ENCODE measurements at regions not wholly inside any gene's neighbourhood (a gene's known extent, or its start where the extent isn't known, plus 50 kb on each side); places are given as distances from the start of the nearest gene placed in this dataset.

DNA sequence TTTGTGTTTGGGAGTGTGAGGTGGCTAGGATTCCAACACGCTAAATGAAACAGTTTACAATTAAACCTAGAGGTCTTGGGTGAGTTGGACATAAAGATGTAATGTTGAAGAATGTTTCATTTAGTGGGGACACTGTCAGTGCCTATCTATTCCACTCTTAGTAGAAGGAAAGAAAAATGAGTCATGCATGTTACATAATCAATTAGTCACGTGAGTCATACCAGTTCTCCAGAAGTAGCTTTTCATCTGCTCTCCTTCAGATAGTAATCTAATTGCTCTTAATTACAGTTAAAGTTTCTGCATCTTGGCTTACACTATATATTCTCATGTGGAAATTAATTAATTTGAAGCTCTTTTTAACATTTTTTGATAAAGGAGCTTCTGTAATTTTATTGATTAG, 115.7 kb upstream of the P2RY1 start:
- CTCF ChIA-PET = no interaction called here
- intact Hi-C loops (cut with micrococcal nuclease) = no loop called here
- POLR2A ChIA-PET = no interaction called here
- Mint-ChIP-seq H3K27ac (no peak overlapping the region), H3K27me3 (peaks cover 12% of the 10 kb centered on the region), H3K4me1 (ENCODE audit: low read depth) (peaks cover 3% of the 10 kb centered on the region), H3K36me3 (ENCODE audit: low read depth) (no peaks in the 10 kb centered on the region), H3K9me3 (no peaks in the 10 kb centered on the region), H3K4me3 (no peak overlapping the region)
- DNase-seq (no peak), ATAC-seq (no peak)
- TF ChIP-seq, protein P1, sequence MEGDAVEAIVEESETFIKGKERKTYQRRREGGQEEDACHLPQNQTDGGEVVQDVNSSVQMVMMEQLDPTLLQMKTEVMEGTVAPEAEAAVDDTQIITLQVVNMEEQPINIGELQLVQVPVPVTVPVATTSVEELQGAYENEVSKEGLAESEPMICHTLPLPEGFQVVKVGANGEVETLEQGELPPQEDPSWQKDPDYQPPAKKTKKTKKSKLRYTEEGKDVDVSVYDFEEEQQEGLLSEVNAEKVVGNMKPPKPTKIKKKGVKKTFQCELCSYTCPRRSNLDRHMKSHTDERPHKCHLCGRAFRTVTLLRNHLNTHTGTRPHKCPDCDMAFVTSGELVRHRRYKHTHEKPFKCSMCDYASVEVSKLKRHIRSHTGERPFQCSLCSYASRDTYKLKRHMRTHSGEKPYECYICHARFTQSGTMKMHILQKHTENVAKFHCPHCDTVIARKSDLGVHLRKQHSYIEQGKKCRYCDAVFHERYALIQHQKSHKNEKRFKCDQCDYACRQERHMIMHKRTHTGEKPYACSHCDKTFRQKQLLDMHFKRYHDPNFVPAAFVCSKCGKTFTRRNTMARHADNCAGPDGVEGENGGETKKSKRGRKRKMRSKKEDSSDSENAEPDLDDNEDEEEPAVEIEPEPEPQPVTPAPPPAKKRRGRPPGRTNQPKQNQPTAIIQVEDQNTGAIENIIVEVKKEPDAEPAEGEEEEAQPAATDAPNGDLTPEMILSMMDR (IDR thresholded peaks at IDR 0.05) = no peak

- ATAC-seq (no peak), DNase-seq (no peak)
- TF ChIP-seq, protein P1 (IDR thresholded peaks at IDR 0.05) = no peak
- H3K27me3 Mint-ChIP-seq = peaks cover 12% of the 10 kb centered on the region
- ChIA-PET POLR2A (no interaction called here), CTCF (interaction anchor here (1.5 to 1.9 kb wide), 2 partner anchors 8 to 146 kb away, joined by 3 to 6 read pairs; no protein-coding TSS in a partner anchor)
- H3K4me3 Mint-ChIP-seq = no peak overlapping the region
- intact Hi-C loops (cut with micrococcal nuclease) = no loop called here
- no peaks in the 10 kb centered on the region for H3K9me3 Mint-ChIP-seq
- H3K27ac Mint-ChIP-seq = no peak overlapping the region
- peaks cover 3% of the 10 kb centered on the region for H3K4me1 Mint-ChIP-seq (ENCODE audit: low read depth)
- H3K36me3 Mint-ChIP-seq (ENCODE audit: low read depth) = no peaks in the 10 kb centered on the region
These were observed 113.8 kb upstream of the P2RY1 start for GRCh38 chr3:152720951-152721718.

DNA sequence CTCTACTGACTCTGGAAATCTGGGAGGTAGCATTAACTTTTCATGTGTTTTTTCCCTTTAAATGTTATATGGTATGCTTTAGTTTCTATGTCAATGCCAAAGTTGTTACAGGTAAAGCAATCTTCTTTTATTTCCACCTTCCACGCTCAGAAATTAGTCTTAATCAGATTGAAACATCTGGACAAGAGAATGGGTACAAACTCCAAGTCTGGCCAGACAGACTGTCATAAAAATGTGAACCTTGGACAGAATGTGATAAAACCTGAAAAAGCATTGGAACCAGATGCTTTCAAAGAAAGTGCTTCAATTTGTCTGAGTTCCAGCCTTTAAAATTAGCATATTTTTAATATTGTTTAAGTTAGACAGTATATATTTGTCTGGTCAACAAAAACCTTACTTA, 110.7 kb upstream of the P2RY1 start:
- no peak for DNase-seq
- ChIA-PET POLR2A (no interaction called here), CTCF (no interaction called here)
- TF ChIP-seq, protein P1 (IDR thresholded peaks at IDR 0.05) = no peak
- intact Hi-C loops (cut with micrococcal nuclease) = no loop called here
- Mint-ChIP-seq H3K4me3 (no peak overlapping the region), H3K36me3 (ENCODE audit: low read depth) (no peaks in the 10 kb centered on the region), H3K9me3 (no peaks in the 10 kb centered on the region), H3K4me1 (ENCODE audit: low read depth) (no peaks in the 10 kb centered on the region), H3K27ac (no peak overlapping the region), H3K27me3 (peaks cover 8% of the 10 kb centered on the region)
- no peak for ATAC-seq

GRCh38 chr3:152728231-152728980, 106.5 kb upstream of the P2RY1 start:
- H3K36me3 Mint-ChIP-seq (ENCODE audit: low read depth) = no peaks in the 10 kb centered on the region
- no peak for ATAC-seq
- no peak for DNase-seq
- ChIA-PET POLR2A (no interaction called here), CTCF (interaction anchor here (1.9 kb wide), 1 partner anchor 8 kb away, joined by 6 read pairs; no protein-coding TSS in a partner anchor)
- intact Hi-C loops (cut with micrococcal nuclease) = no loop called here
- no peak overlapping the region for H3K4me3 Mint-ChIP-seq
- H3K27me3 Mint-ChIP-seq = peaks cover 2% of the 10 kb centered on the region
- no peaks in the 10 kb centered on the region for H3K9me3 Mint-ChIP-seq
- peaks cover 3% of the 10 kb centered on the region for H3K4me1 Mint-ChIP-seq (ENCODE audit: low read depth)
- TF ChIP-seq, protein P1 (IDR thresholded peaks at IDR 0.05) = no peak
- H3K27ac Mint-ChIP-seq = no peak overlapping the region

GRCh38 chr3:152729906-152730305, 105.0 kb upstream of the P2RY1 start:
- no peak for DNase-seq
- CTCF ChIA-PET = interaction anchor here (1.9 kb wide), 1 partner anchor 9 kb away, joined by 6 read pairs; no protein-coding TSS in a partner anchor
- Mint-ChIP-seq H3K27me3 (no peaks in the 10 kb centered on the region), H3K4me1 (ENCODE audit: low read depth) (peaks cover 3% of the 10 kb centered on the region), H3K36me3 (ENCODE audit: low read depth) (no peaks in the 10 kb centered on the region), H3K9me3 (no peaks in the 10 kb centered on the region), H3K4me3 (no peak overlapping the region), H3K27ac (no peak overlapping the region)
- TF ChIP-seq, protein P1 (IDR thresholded peaks at IDR 0.05) = no peak
- POLR2A ChIA-PET = no interaction called here
- no peak for ATAC-seq
- intact Hi-C loops (cut with micrococcal nuclease) = no loop called here
